AG04449 (cell line): ENCODE measurements at regions not wholly inside any gene's neighbourhood (a gene's known extent, or its start where the extent isn't known, plus 50 kb on each side); places are given as distances from the start of the nearest gene placed in this dataset.

Source experiments
- CTCF ChIA-PET: fragments of 350-600 bp; formaldehyde crosslinking; extraction: SDS; loops from one replicate; lab custom pipeline; 2021; ENCODE audit warnings: antibody characterized with exemption; lab: Yijun Ruan, JAX
- POLR2A ChIA-PET: fragments of 400-600, 350-600 bp; formaldehyde crosslinking; extraction: SDS; loops from one replicate; lab custom pipeline; 2020; ENCODE audit warnings: antibody characterized with exemption, inconsistent platforms; lab: Yijun Ruan, JAX
- DNase-seq: peaks from one replicate; pipeline ENCODE4 v3.0.0-alpha.2; 2010; ENCODE audit warnings: low read depth, low spot score
- H3K4me3 ChIP-seq: 2 replicates; pipeline ENCODE4 v1.5.1; 2011; ENCODE audit warnings: low read depth, mild to moderate bottlenecking, control low read depth, low read length
- TF ChIP-seq, protein P1 (sequence below): IDR thresholded peaks from one replicate; pipeline ENCODE4 v1.5.1; 2011; ENCODE audit warnings: mild to moderate bottlenecking, moderate library complexity, low read length, control low read depth, inconsistent platforms; ENCODE audit not compliant: insufficient read depth; ENCODE audit errors: missing control alignments

DNA sequence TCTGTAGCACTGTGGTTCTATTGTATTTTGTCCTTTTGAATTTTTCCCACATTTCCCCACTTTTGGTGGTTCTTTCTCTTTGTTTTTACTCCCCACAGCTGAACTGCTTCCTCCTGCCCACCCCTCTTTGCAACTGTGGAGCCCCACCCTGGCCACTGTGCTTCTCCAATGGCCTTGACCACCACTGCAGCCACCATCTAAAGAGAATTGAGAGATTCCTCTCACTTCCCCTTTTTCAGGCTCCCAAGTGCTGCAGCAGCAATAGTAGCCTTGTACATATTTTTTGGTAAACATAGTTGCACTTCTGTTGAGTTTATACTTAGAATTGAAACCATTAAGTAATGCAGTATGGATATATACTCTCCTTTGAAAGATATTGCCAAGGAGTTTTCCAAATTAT lies 51.3 kb upstream of the FRMPD3 start:
- no peak overlapping the region for H3K4me3 ChIP-seq
- CTCF ChIA-PET = no interaction called here
- no peak for DNase-seq
- POLR2A ChIA-PET = no interaction called here
- TF ChIP-seq, protein P1, sequence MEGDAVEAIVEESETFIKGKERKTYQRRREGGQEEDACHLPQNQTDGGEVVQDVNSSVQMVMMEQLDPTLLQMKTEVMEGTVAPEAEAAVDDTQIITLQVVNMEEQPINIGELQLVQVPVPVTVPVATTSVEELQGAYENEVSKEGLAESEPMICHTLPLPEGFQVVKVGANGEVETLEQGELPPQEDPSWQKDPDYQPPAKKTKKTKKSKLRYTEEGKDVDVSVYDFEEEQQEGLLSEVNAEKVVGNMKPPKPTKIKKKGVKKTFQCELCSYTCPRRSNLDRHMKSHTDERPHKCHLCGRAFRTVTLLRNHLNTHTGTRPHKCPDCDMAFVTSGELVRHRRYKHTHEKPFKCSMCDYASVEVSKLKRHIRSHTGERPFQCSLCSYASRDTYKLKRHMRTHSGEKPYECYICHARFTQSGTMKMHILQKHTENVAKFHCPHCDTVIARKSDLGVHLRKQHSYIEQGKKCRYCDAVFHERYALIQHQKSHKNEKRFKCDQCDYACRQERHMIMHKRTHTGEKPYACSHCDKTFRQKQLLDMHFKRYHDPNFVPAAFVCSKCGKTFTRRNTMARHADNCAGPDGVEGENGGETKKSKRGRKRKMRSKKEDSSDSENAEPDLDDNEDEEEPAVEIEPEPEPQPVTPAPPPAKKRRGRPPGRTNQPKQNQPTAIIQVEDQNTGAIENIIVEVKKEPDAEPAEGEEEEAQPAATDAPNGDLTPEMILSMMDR = no peak
